CD4-positive, alpha-beta T cell treated with Interleukin-15 for 1 hour (primary cell): ENCODE measurements at regions not wholly inside any gene's neighbourhood (a gene's known extent, or its start where the extent isn't known, plus 50 kb on each side); places are given as distances from the start of the nearest gene placed in this dataset.

ENCODE experiments used
- DNase-seq: peaks from one replicate; pipeline ENCODE4 v3.0.0-alpha.2; 2020

DNA sequence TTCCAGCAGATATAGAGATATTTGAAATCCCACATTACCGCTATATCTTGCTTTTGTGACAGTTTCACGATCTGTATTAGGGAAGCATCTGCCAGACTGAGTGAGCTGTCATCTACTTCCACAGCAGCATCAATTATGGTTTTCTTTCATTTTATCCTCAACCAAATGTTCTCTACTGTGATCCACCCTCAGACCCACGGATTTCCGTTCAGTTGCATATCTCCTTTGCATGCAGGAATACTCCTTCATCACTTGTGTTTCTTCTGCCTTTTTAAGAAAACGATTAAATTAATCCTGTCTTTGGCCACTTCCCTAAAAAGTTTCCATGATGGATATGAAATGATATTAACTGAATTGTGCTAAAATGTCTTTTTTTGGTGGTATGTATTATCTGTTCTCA is 262.1 kb upstream of the ADGRB3 start:
- no peak for DNase-seq

DNA sequence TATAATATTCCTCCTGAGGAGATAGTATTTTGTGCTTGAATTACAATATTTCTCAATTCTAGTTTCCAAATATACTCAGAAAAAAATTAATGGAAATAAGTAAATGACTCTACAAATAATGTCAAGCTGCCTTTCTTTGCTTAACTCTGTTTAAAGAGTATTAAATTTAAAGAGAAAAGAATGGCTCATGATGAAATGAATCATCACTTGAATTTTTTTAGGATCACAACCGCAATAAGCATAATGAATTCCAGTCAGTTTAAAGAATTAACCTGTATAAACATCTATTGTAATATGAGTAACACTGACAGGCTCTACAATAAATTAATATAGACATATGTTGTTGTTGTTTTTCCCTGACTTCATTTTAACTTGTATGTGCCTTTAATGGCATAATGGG is 266.2 kb upstream of the ADGRB3 start:
- no peak for DNase-seq

DNA sequence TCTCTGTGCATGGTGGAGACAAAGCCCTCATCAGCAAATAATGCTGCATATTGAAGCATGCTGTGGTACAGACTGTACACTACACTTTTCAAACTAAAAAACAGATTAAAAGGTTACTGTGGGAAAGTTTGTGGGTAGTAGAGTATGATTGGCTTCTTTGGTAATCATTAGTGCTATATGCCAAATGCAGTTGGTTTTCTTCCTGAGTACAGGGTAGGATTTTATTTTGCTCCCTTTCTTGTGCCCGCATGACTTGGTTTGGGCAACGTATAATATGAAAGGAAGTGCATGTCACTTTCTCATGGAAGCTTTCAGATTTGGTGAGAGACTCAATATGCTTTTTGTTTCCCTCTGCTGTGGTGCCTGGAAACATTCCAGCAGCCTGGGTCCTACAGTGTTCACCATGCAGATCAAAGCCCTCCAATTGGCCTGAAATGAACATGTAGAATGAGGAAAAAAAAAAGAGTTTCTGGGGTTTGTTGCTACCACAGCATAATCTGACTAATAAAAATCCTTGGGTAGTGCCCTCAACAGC is 270.7 kb upstream of the ADGRB3 start:
- no peak for DNase-seq

DNA sequence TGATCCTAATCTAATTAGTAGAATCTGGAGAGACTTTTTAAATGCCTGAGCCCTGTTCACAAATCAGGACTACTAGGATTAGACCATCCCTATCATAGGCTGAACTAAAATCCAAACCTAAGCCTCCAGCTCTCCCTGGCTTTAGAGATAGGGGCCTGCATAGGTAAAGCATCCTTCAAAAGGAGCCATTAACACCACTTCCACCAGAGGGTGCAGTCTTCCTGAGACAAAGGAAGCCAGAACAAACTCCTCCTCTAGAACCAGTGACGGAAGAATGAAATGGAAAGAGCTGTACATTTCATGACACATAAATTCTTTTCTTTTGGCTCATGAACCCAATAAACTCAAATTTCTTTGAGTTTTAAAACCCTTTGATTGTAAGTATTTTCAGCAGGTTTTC is 291.2 kb upstream of the ADGRB3 start:
- no peak for DNase-seq

DNA sequence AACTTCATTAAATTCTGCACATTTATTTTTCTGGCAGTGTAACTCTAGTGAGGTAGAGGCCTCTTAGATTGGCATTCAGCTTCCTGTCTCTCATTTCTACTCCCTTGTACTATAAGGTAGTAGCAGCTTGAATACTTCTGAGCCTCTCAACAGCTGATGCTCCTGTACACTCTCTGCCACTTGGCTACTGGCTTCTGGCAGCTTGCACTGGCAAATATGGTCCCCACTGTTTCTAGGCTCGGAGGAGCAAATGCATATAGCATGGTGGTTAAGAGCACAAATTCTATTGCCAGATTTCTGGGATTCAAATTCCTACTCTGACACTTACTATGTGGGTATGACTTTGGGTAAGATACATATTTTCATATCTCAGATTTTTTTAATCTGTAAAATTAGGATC is 292.8 kb upstream of the ADGRB3 start:
- no peak for DNase-seq

DNA sequence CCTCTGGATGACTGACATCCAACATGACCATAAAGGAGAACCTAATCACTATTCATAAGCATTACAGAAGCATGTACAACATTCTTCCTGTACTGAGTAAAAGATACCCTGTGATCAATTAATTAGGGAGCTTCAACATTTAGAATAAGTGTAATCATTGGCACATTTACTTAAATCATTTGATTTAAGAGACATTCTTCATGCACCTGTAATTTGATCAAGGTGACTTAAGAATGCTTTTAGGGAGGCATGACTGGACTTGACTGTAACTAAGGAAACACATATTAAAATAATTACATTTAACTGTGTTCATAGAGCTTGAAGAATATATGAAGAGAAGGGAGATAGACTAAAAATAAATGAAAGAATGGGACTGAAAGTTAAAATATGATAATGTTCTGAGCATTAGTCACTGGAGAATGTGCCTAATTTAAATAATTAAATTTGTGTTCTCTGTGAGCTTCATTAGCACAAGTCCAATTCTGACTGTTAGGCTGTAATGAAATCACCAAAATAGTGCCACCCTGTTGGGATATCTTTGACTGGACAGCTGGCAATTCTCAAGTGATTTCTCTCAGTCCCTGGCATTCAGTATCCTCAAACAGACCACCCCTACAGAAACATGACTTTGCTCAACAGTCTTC is 295.5 kb upstream of the ADGRB3 start:
- DNase-seq: no peak

DNA sequence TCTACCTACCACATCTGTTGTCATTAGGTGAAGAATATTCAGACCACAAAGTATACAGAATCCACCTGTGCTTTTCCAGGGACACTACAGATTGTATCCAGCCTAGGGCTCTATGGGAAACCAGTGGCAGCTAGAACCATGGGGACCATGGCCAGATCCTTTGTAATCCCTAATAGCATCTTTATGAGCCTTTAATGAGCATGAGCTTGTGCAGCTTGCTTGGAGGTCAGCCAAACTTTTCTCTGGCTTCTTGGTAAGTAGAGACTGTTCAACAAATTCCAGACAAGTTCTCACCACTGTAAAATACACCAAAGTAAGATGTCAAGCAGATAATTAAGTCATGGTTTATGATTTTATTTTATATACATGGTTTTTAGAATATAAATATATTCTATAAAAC is 301.6 kb upstream of the ADGRB3 start:
- DNase-seq: no peak

DNA sequence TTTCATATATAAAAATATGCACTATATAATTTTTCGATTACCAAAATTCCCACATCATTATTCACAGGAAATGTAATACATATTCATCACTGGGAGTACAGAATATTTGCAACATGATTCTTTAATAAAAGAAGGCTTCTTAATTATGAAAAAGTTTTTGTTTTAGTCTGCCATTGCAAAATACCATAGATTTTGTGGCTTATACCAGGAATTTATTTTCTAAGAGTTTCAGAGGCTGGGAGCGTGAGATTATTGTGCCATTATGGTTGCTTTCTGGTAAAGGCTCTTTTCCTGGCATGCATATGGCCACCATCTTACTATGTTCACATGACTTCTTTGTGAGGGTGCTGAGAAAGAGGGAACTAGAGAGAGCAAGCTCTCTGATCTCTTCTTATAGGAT is 306.9 kb upstream of the ADGRB3 start:
- no peak for DNase-seq

DNA sequence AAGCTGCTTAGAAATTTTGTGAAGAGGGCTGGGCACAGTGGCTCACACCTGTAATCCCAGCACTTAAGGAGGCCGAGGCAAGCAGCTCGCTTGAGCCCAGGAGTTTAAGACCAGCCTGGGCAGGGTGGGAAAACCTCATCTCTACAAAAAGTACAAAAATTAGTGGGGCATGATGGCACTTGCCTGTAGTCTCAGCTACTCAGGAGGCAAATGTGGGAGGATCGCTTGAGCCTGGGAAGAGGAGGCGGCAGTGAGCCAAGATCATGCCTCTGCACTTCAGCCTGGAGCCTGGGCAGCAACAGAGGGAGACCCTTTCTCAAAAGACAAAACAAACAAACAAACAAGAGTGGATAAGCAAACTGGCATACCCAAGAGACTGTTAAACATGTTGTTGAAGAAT is 308.3 kb upstream of the ADGRB3 start:
- no peak for DNase-seq

DNA sequence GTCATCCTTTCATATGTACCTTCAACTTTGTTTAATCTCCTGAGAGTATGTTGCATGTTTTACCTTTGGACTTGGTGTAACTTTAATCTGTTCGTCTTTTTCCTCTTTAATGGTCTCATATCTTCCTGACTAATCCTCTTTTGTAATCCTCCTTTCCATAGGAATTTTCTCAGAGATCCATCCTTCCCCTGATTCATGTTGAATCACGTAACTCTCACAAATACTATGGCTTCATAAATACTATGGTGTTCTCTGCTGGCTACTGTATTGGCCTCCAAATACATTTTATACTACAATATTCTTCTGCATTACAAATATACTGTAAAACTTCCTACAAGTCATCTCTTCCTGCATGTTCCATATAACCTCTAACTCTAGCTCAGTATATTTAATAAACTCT is 317.7 kb upstream of the ADGRB3 start:
- no peak for DNase-seq

DNA sequence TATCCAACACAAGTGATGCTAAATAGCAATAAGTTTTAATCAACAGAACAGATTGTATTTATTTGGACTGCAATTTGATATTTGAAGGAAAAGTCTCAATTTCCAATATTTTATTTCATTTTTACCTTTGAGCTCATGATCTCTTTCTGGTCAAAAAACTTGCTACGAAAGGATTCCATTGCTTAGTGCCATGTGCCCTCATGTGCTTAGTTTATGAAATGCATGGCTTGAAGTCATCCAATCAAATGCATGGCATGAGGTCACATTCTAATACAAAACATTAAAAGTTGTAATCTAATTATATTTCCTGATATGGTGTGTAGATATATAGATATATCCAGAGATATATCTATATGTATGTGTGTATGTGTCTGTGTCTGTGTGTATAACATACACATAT is 321.2 kb upstream of the ADGRB3 start:
- no peak for DNase-seq

DNA sequence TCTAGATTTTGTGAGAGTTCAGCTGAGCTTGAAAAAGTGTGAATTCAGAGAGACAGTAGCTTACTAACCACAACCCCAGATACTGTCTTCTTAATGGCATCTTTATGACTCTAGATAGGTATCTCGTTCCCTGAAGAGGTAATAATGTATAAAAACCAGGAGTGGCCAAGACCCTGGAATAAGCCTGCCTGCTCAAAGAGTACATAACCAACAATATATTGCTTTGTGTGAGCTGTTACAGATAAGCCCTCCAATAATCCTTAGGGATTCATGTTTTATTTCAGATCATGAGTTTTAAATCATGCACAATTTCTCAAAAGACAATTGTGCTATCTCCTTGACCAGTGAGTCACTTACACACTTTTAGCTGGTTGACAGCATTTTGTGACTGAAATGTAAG is 327.8 kb upstream of the ADGRB3 start:
- no peak for DNase-seq

DNA sequence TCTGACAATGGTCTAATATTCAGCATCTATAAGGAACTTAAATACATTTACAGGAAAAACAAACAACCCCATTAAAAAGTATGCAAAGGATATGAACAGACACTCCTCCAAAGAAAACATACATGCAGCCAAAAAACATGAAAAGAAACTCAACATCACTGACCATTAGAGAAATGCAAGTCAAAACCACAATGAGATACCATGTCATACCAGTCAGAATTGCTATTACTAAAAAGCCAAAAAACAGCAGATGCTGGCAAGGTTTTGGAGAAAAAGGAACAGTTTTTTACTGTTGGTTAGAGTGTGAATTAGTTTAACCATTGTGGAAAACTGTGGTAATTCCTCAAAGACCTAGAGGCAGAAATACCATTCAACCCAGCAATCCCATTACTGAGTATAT is 339.0 kb upstream of the ADGRB3 start:
- no peak for DNase-seq

DNA sequence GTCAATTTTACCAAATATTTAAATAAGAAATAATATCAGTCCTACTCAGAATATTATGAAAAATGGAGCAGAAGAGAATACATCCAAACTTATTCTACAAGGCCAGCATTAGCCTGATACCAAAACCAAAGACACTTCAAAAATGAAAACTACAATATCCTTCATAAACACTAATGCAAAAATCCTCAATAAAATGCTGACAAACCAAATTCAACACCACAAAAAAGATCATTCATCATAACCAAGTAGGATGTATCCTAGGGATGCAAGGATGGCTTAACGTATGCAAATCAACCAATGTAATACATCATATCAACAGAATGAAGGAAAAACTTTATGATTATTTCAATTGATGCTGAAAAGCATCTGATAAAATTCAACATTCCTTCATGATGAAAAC is 352.4 kb upstream of the ADGRB3 start:
- no peak for DNase-seq

DNA sequence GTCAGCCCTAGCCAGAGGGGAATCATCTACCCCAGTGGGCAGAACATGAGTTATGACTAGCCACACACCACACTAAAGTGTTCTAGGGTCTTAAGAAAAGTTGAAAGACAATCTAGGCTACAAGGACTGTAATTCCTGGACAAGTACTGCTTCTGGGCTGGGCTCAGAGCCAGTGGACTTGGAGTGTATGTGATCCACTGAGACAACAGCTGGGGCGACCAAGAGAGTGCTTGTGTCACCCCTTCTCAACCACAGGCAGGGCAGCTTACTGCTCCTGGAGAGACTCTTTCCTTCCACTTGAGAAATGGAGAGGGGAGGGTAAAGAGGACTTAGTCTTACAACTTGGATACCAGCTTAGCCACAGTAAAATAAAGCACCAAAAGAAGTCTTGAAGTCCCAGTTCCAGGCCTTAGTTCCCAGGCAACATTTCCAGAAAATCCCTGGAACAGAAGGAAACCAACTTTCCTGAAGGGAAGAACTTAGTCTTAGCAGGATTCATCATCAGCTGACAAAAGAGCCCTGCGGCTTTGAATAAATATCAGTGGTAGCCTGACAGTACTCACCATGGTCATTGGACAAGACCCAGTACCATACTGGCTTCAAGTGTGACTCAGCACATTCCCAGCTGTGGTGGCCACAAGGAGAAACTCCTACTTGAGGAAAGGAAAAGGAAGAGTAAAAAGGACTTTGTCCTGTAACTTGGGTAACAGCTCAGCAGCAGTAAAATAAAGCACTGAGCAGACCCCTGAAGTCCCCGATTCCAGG is 355.1 kb upstream of the ADGRB3 start:
- DNase-seq: no peak

DNA sequence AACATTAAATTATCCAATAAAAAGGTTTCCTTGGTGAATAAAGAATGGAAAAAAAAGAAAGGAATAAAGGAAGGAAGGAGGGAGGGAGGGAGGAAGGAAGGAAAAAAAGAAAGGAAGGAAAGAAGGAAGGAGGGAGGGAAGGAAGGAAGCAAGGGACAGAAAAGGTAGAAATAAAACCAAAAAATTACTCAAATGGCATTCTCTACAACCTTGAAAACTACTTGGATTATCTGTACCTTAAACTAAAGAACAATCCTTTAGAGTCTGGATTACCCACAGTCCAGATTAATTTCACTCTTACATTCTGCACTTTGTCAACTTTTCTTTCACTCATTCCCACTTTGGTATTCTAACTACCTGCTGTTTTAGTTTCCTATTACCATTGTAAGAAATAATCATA is 361.8 kb upstream of the ADGRB3 start:
- DNase-seq: no peak

DNA sequence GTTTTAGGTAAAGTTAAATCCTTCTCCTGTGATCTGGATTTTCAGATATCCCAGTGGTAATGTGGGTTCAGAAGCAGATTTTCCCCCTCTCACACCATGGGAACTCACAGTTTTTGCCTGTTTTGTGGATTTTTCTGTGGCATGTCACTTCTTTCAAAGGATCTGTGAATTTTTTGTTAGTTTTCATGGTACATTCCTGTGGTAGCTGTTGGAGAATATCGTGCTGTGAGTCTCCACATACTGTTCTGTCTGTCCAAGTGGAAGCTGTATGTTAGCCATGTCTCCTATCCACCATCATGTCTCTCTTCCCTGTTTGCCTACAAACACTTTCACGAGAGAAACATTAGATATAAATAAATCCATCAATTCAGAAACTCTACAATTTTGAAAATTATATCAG is 378.7 kb upstream of the ADGRB3 start:
- DNase-seq: no peak

DNA sequence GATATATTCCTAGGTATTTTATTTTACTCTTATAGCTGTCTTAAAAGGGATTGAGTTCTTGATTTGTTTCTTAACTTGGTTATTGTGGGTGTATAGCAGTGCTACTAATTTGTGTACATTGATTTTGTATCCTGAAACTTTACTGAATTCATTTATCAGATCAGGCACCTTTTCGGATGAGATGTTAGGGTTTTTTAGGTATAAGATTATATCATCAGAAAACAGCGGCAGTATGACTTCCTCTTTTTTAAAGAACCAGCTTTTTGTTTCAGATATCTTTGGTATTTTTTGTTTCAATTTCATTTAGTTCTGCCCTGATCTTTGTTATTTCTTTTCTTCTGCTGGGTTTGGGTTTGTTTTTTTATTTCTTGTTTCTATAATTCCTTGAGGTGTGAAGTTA is 382.4 kb upstream of the ADGRB3 start:
- DNase-seq: no peak

DNA sequence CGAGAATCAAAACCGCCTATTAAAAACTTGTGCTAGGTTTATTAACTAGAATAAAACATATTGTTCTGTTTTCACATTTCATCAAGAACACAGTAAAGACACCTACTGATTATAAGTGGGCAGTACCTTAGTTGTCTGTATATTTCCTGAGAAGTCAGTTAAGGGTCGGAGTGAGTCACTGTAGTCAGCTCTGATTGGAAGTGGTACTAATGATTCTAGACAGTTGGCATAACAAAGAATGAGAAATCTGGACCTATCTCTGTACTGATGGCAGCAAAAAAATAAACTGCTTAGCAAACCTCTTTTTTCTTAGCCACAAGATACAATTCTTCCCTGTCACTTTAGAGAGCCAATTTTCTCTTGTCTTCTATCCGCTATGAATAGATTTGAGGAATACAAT is 387.3 kb upstream of the ADGRB3 start:
- DNase-seq: no peak

DNA sequence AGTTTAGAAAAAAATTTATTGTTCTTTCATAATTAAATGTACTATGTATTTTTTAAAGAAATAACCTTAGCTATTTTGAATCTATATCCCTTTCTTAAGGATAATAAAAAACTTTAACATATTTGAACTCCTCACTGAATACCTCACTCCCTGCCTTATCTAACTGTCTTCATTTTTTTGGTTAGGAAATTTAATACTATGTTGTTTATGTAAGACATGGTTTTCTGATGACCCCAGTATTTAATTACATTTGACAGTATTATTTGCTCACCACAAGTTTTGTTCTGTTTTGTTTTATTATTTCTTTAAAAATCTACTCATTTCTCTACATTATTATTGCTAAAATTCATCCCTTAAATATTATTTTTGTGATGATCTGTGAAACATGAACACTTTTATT is 394.4 kb upstream of the ADGRB3 start:
- no peak for DNase-seq

DNA sequence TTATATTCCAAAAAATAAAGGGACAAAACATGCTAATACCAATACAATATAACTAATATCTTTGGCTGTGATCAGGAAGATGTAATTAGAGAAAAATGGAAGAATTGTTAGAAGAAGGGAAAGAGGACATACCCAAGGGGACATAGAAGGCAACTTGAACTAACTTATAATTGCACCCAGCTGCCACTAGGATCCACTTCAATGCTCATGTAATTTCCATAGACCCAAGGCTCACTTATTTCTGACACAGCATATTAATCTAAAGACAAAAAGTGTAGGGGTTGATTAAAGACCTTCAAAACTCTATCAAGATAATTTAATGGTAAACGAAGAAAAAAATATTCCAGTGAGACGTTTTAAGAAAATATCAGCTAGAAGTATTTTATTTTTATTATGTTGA is 396.0 kb upstream of the ADGRB3 start:
- DNase-seq: no peak

DNA sequence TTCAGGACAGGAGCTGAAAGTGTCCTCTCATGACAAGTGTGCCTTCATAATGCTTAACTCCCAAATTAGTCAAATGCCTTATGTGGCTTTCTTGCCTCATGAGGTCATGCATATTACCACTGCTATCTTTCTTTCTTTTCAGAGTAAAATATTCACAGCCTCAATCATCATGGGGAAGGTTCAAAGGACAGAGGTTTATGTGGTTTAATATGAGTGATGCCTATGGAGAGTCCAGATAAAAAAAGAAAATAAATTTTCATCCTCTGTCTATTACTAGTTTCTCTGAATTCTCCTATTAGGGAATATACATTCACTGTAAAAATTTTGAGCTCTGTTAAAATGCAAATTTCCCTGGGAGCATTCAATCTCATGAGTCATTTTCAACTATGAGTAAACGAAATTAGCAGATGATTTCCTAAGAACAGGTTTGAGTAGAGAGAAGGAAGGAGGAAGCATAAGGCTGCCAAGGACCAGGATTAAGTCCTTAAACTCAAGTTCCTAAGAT is 396.9 kb upstream of the ADGRB3 start:
- DNase-seq: no peak

DNA sequence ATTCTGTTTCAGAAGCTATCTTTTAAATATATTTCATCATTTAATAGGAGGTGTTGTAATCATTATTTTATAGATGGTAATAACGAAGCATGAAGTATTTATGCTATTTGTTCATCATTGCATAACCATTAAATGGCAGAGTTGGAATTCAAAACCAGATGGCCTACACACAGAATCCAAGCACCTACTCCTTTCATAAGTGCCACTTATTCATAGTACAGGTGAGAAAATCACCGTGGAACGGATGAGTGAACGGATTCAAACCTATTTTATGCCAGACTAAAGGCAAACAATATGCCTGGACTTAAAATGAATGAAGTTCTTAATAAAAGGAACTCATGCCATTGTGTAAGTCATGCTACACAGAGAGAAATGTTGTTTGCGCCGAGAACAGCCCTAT is 397.9 kb upstream of the ADGRB3 start:
- no peak for DNase-seq

DNA sequence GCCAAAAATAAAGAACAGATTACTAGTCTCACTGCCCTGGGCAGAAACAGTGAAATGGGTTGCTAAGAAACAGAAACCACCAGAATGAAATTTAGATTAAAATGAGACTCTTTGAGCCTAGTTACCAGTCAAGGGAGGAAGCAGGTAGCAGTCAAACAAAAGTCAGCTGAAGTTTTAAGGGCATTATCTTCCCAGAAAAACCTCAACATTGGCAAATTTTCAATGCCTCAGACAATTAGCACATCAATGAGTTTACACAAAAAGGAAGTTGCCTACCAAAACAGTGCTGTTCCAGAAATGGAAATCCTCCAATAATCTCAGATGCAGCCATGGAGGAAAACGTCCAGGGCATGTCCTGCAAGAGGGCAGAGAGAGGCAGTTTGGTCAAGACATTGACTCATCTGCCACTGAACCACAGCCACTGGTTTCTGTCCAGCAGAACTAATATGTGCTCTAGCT is 399.7 kb upstream of the ADGRB3 start:
- no peak for DNase-seq

DNA sequence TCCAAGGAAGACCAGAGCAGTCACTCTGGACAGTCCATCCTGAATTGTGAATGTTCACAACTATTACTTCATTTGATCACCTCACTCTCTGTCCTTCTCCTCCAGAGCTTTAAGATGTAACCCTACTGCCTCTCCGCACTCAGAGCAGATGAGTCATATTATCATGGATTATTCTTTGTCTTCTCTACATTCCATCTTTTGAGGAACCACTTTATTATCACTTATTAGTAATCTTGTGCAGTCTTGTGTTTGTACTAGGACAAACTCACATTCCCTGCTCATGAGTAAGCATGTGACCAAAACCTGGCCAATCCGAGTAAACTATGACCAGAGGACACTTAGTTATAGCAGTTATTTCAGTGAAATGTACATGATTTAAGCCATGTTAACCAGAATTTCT is 401.5 kb upstream of the ADGRB3 start:
- no peak for DNase-seq
